HepG2 (cell line): ENCODE measurements at regions not wholly inside any gene's neighbourhood (a gene's known extent, or its start where the extent isn't known, plus 50 kb on each side); places are given as distances from the start of the nearest gene placed in this dataset.

ENCODE experiments used
- ATF7-NPFF ChIP-seq: sonication (generic); formaldehyde crosslinking; IDR thresholded peaks from 2 replicates; pipeline ENCODE4 v1.8.1; 2023; ENCODE audit warnings: mild to moderate bottlenecking, low read depth, missing genetic modification reagents, moderate library complexity
- FLYWCH1 ChIP-seq: sonication (generic); formaldehyde crosslinking; IDR thresholded peaks from 2 replicates; pipeline ENCODE4 v1.8.1; 2023; ENCODE audit warnings: mild to moderate bottlenecking, missing genetic modification reagents
- HIVEP1 ChIP-seq: sonication (generic); formaldehyde crosslinking; IDR thresholded peaks from 2 replicates; pipeline ENCODE4 v1.4.0; 2020; ENCODE audit warnings: mild to moderate bottlenecking, missing genetic modification reagents
- NFIB ChIP-seq: sonication (generic); formaldehyde crosslinking; IDR thresholded peaks from 2 replicates; pipeline ENCODE4 v1.9.0; 2021; ENCODE audit warnings: missing genetic modification reagents, mild to moderate bottlenecking, borderline replicate concordance
- POLR2A ChIP-seq, 2 experiments: IDR thresholded peaks; 2 replicates each; pipeline ENCODE4 v1.6.1; 2011; ENCODE audit warnings: low read depth in 2 of 2, low read length in 2 of 2, mild to moderate bottlenecking in 1 of 2, moderate library complexity in 1 of 2; ENCODE audit not compliant: insufficient read depth in 1 of 2
- PPARG ChIP-seq: conservative IDR thresholded peaks from 2 replicates; pipeline ENCODE4 v1.6.1; 2016; ENCODE audit warnings: missing biosample characterization, missing genetic modification reagents
- SMAD1 ChIP-seq: sonication (generic); formaldehyde crosslinking; IDR thresholded peaks from 2 replicates; pipeline ENCODE4 v1.4.0; 2020; ENCODE audit warnings: missing genetic modification reagents, low read depth, mild to moderate bottlenecking, borderline replicate concordance
- SNAI1 ChIP-seq: sonication (generic); formaldehyde crosslinking; IDR thresholded peaks from 2 replicates; pipeline ENCODE4 v1.5.0; 2020; ENCODE audit warnings: mild to moderate bottlenecking, missing genetic modification reagents, borderline replicate concordance
- TIGD3 ChIP-seq: sonication (generic); formaldehyde crosslinking; IDR thresholded peaks from 2 replicates; pipeline ENCODE4 v1.5.1; 2020; ENCODE audit warnings: mild to moderate bottlenecking, missing genetic modification reagents, borderline replicate concordance
- UBTF ChIP-seq: sonication (generic); formaldehyde crosslinking; IDR thresholded peaks from 2 replicates; pipeline ENCODE4 v1.4.0; 2020; ENCODE audit warnings: mild to moderate bottlenecking, missing genetic modification reagents
- ZFY ChIP-seq: sonication (generic); formaldehyde crosslinking; IDR thresholded peaks from 2 replicates; pipeline ENCODE4 v1.4.0; 2020; ENCODE audit warnings: missing genetic modification reagents
- ZNF234 ChIP-seq: sonication (generic); formaldehyde crosslinking; conservative IDR thresholded peaks from 2 replicates; pipeline ENCODE4 v1.5.1; 2020; ENCODE audit warnings: mild to moderate bottlenecking, missing genetic modification reagents
- ZNF253 ChIP-seq: sonication (generic); formaldehyde crosslinking; IDR thresholded peaks from 2 replicates; pipeline ENCODE4 v1.8.0; 2022; ENCODE audit warnings: mild to moderate bottlenecking, missing genetic modification reagents, borderline replicate concordance
- ZNF263 ChIP-seq: sonication (generic); formaldehyde crosslinking; IDR thresholded peaks from 2 replicates; pipeline ENCODE4 v1.4.0; 2020; ENCODE audit warnings: missing genetic modification reagents
- ZNF616 ChIP-seq: sonication (generic); formaldehyde crosslinking; IDR thresholded peaks from 2 replicates; pipeline ENCODE4 v1.5.0; 2020; ENCODE audit warnings: low read depth, mild to moderate bottlenecking, missing genetic modification reagents
- ZNF724P ChIP-seq: sonication (generic); formaldehyde crosslinking; IDR thresholded peaks from 2 replicates; pipeline ENCODE4 v1.8.0; 2022; ENCODE audit warnings: missing genetic modification reagents, borderline replicate concordance
- ZNF749 ChIP-seq: sonication (generic); formaldehyde crosslinking; IDR thresholded peaks from 2 replicates; pipeline ENCODE4 v1.8.0; 2022; ENCODE audit warnings: mild to moderate bottlenecking, missing genetic modification reagents, moderate library complexity, borderline replicate concordance
- ZNF788 ChIP-seq: sonication (generic); formaldehyde crosslinking; IDR thresholded peaks from 2 replicates; pipeline ENCODE4 v1.5.0; 2020; ENCODE audit warnings: mild to moderate bottlenecking, missing genetic modification reagents, borderline replicate concordance
- TF ChIP-seq, protein P1 (sequence below): IDR thresholded peaks from 2 replicates; pipeline ENCODE4 v1.6.1; 2012; ENCODE audit warnings: low read length, improper control_type of control experiment
- TF ChIP-seq, protein P2 (sequence below): sonication (generic); formaldehyde crosslinking; IDR thresholded peaks from 2 replicates; pipeline ENCODE4 v1.4.0; 2020; ENCODE audit warnings: missing genetic modification reagents

DNA sequence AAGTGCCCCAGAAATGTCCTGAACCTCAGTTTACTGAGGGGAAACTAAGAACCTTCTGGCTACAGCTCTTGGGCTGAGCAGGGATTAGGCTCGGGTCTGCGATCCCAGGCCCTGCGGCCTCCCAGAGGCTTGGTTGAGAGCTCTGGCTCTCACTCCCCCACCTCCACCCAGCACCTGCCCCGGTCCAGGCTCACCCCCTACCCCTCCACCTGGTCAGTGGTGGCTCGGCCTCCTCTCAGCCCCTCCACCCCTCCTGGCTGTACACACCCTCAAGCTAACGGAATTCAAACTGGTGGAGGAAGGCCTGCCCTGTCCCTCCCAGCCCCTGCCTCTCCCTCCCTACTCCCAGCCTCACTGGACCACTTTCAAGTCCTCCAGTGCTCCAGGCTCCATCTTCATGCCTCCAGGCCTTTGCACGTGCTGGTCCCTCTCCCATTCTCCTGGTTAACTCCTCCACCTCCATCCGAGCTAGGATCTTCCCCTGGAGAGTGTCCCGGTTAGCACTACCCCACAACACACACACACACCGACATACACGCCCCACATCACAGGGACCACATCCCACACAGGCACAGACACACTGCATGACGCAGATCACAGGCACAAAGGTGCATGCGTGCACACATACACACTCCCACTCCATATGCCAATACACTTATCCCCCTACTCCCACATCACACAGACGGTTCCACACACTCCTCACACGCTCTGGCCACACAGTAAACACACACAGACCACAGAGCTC is 130.9 kb downstream of the C9orf50 start (continued):
- no peak for TF ChIP-seq ZNF724P
- no peak for TF ChIP-seq HIVEP1 (CRISPR knock-in tag)
- TF ChIP-seq PPARG: no peak
- no peak for TF ChIP-seq FLYWCH1 (CRISPR knock-in tag)
- TF ChIP-seq SNAI1 (CRISPR knock-in tag): no peak
- TF ChIP-seq SMAD1 (CRISPR knock-in tag): 0 out of 2 replicates have a peak, but pooled peaks have one; percentile 66
- TF ChIP-seq, protein P1, sequence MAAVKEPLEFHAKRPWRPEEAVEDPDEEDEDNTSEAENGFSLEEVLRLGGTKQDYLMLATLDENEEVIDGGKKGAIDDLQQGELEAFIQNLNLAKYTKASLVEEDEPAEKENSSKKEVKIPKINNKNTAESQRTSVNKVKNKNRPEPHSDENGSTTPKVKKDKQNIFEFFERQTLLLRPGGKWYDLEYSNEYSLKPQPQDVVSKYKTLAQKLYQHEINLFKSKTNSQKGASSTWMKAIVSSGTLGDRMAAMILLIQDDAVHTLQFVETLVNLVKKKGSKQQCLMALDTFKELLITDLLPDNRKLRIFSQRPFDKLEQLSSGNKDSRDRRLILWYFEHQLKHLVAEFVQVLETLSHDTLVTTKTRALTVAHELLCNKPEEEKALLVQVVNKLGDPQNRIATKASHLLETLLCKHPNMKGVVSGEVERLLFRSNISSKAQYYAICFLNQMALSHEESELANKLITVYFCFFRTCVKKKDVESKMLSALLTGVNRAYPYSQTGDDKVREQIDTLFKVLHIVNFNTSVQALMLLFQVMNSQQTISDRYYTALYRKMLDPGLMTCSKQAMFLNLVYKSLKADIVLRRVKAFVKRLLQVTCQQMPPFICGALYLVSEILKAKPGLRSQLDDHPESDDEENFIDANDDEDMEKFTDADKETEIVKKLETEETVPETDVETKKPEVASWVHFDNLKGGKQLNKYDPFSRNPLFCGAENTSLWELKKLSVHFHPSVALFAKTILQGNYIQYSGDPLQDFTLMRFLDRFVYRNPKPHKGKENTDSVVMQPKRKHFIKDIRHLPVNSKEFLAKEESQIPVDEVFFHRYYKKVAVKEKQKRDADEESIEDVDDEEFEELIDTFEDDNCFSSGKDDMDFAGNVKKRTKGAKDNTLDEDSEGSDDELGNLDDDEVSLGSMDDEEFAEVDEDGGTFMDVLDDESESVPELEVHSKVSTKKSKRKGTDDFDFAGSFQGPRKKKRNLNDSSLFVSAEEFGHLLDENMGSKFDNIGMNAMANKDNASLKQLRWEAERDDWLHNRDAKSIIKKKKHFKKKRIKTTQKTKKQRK: no peak
- TF ChIP-seq TIGD3 (CRISPR knock-in tag): no peak
- no peak for TF ChIP-seq ZNF749
- TF ChIP-seq UBTF: peak; percentile 58
- no peak; the same call in 1 of the 2 replicates for TF ChIP-seq ZFY (CRISPR knock-in tag)
- TF ChIP-seq ZNF788 (CRISPR knock-in tag): 0 out of 2 replicates have a peak, but pooled peaks have one; percentile 9
- no peak for TF ChIP-seq ZNF253 (CRISPR knock-in tag)
- no peak for TF ChIP-seq ATF7-NPFF (CRISPR knock-in tag)
- TF ChIP-seq POLR2A (IDR thresholded peaks at IDR 0.05; ENCODE audit: insufficient read depth in 1 of 2, low read depth in 2 of 2, low read length in 2 of 2): peak in 1 of 2 experiments; percentile 31; a peak in 1 of 4 replicates
- TF ChIP-seq ZNF616: 0 out of 2 replicates have a peak, but pooled peaks have one; percentile 44
- TF ChIP-seq NFIB (CRISPR knock-in tag): no peak
- TF ChIP-seq ZNF263 (CRISPR knock-in tag): peak; percentile 36; the same call in 1 of the 2 replicates
- TF ChIP-seq, protein P2, sequence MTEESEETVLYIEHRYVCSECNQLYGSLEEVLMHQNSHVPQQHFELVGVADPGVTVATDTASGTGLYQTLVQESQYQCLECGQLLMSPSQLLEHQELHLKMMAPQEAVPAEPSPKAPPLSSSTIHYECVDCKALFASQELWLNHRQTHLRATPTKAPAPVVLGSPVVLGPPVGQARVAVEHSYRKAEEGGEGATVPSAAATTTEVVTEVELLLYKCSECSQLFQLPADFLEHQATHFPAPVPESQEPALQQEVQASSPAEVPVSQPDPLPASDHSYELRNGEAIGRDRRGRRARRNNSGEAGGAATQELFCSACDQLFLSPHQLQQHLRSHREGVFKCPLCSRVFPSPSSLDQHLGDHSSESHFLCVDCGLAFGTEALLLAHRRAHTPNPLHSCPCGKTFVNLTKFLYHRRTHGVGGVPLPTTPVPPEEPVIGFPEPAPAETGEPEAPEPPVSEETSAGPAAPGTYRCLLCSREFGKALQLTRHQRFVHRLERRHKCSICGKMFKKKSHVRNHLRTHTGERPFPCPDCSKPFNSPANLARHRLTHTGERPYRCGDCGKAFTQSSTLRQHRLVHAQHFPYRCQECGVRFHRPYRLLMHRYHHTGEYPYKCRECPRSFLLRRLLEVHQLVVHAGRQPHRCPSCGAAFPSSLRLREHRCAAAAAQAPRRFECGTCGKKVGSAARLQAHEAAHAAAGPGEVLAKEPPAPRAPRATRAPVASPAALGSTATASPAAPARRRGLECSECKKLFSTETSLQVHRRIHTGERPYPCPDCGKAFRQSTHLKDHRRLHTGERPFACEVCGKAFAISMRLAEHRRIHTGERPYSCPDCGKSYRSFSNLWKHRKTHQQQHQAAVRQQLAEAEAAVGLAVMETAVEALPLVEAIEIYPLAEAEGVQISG (CRISPR knock-in tag): peak; percentile 2; the same call in 1 of the 2 replicates
- TF ChIP-seq ZNF234 (CRISPR knock-in tag): no peak
